Ascending aorta (tissue), 2 donors: ENCODE measurements at regions not wholly inside any gene's neighbourhood (a gene's known extent, or its start where the extent isn't known, plus 50 kb on each side); places are given as distances from the start of the nearest gene placed in this dataset.
"Not testable (repeated sequence)": the region's sequence is repeated elsewhere in the genome, so short reads cannot be mapped to it uniquely, and the experiment has no call there.

Experiments used
- DNase-seq, 2 donors: peaks; one replicate each; pipeline ENCODE4 v3.0.0-alpha.2; 2019; ENCODE audit warnings: low spot score in 2 of 2
- H3K27ac ChIP-seq, 2 donors: fragments of 200-600 bp; sonication (generic); one replicate each; pipeline ENCODE4 v1.5.1; 2016 to 2017; ENCODE audit warnings: mild to moderate bottlenecking in 1 of 2
- H3K27me3 ChIP-seq: fragments of 200-600 bp; sonication (generic); one replicate; pipeline ENCODE4 v1.5.1; 2017
- H3K36me3 ChIP-seq, 2 donors: fragments of 200-600 bp; sonication (generic); one replicate each; pipeline ENCODE4 v1.5.1; 2016
- H3K4me1 ChIP-seq, 2 donors: fragments of 200-600 bp; sonication (generic); one replicate each; pipeline ENCODE4 v1.5.1; 2016 to 2017; ENCODE audit warnings: mild to moderate bottlenecking in 1 of 2
- H3K4me3 ChIP-seq, 2 donors: fragments of 200-600 bp; sonication (generic); one replicate each; pipeline ENCODE4 v1.5.1; 2016 to 2017; ENCODE audit warnings: mild to moderate bottlenecking in 1 of 2
- H3K9me3 ChIP-seq, 2 donors: fragments of 200-600 bp; sonication (generic); one replicate each; pipeline ENCODE4 v1.5.1; 2016
- CTCF ChIP-seq, 3 experiments: fragments of 200-600 bp in 2 of 3; fragments of 450-650 bp in 1 of 3; sonication (generic) in 2 of 3; IDR thresholded peaks; one replicate each; pipeline ENCODE4 v1.5.1; 2016 to 2019; ENCODE audit warnings: antibody characterized with exemption in 3 of 3, mild to moderate bottlenecking in 1 of 3, moderate library complexity in 1 of 3
- intact Hi-C: fragments of 100-400 bp; cut with DNase I; formaldehyde crosslinking; loops from one replicate; pipeline ENCODE4 v1.15.1; 2023

DNA sequence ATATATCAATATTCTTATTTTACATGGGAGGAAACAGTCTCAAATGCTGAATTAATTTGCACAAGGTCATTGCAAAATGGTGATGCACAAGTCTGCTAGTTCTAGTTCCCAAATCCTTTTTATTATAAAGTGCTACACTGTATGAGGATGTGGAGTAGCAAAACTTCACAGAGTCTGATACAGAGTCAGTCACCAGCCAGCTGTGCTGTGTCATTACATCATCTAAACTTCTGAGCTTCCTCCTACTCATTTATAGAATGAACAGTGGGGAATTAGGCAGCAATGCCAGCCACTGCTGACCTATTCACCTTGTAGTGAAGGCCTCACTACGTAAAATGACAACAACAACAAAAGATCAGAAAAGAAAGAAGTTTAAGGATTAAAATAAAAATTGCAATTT lies 357.8 kb downstream of the TMEM167A start:
- DNase-seq, result no peak
- Histone ChIP-seq H3K9me3 (no peaks in the 10 kb centered on the region), H3K27me3 (no peaks in the 10 kb centered on the region), H3K4me3 (no peak overlapping the region), H3K4me1 (peaks cover 0 to 3% of the 10 kb centered on the region in 2 donors), H3K27ac (no peak overlapping the region), H3K36me3 (no peaks in the 10 kb centered on the region)
- intact Hi-C loops, result no loop called here
- TF ChIP-seq CTCF (IDR thresholded peaks at IDR 0.05), result no peak

DNA sequence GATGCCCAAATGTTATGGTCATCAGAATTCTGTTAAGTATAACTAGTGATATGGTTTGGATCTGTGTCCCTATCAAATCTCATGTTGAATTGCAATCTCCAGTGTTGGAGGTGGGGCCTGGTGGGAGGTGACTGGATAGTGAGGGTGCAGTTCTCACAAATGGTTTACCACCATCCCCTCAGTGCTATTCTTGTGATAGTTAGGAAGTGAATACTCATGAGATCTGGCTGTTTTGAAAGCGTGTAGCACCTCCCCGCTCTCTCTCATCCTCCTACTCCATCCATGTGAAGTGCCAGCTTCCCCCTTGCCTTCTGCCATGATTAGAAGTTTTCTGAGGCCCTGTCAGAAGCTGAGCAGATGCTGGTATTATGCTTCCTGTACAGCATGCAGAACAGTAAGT lies 359.5 kb downstream of the TMEM167A start:
- Histone ChIP-seq H3K36me3 (no peaks in the 10 kb centered on the region), H3K9me3 (no peaks in the 10 kb centered on the region), H3K4me3 (no peak overlapping the region), H3K4me1 (peaks cover 0 to 3% of the 10 kb centered on the region in 2 donors), H3K27me3 (no peaks in the 10 kb centered on the region), H3K27ac (no peak overlapping the region)
- TF ChIP-seq CTCF (IDR thresholded peaks at IDR 0.05), result no peak
- no peak for DNase-seq
- intact Hi-C loops, result no loop called here

DNA sequence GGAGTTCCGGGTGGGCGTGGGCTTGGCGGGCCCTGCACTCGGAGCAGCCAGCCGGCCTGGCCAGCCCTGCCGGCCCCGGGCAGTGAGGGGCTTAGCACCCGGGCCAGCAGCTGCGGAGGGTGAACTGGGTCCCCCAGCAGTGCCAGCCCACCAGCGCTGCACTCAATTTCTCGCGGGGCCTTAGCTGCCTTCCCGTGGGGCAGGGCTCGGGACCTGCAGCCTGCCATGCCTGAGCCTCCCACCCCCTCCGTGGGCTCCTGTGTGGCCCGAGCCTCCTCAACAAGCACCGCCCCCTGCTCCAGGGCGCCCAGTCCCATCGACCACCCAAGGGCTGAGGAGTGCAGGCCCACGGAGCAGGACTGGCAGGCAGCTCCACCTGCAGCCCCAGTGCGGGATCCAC lies 362.5 kb downstream of the TMEM167A start:
- H3K27ac ChIP-seq, H3K36me3 ChIP-seq, DNase-seq, intact Hi-C loops, H3K4me3 ChIP-seq, H3K9me3 ChIP-seq, H3K27me3 ChIP-seq, H3K4me1 ChIP-seq: not testable (repeated sequence)

DNA sequence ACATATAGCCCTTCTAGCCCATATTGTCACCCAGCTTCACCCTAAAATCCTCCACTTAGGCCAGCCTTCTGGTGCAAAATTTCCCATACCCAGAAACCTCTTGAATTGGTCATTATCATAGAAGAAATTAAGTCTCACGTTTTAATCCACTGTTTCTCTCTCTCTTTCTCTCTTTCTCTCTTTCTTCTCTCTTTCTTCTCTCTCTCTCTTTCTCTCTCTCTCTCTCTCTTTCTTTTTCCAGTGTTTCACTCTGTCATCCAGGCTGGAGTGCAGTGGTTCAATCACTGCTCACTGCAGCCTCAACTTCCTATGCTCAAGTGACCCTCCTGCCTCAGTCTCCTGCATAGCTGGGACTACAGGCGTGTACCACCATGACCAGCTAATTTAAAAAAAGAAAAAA lies 363.4 kb downstream of the TMEM167A start:
- intact Hi-C loops, result no loop called here
- no peak overlapping the region for H3K4me3 ChIP-seq
- no peaks in the 10 kb centered on the region for H3K9me3 ChIP-seq
- no peaks in the 10 kb centered on the region for H3K27me3 ChIP-seq
- TF ChIP-seq CTCF (IDR thresholded peaks at IDR 0.05), result no peak
- DNase-seq, result no peak
- H3K27ac ChIP-seq, result no peak overlapping the region
- H3K36me3 ChIP-seq, result no peaks in the 10 kb centered on the region
- H3K4me1 ChIP-seq, result no peaks in the 10 kb centered on the region

GRCh38 chr5:82707741-82708140 lies 369.5 kb downstream of the TMEM167A start:
- Histone ChIP-seq H3K27me3 (no peaks in the 10 kb centered on the region), H3K9me3 (no peaks in the 10 kb centered on the region), H3K4me3 (no peak overlapping the region), H3K27ac (no peak overlapping the region), H3K4me1 (no peaks in the 10 kb centered on the region), H3K36me3 (no peaks in the 10 kb centered on the region)
- intact Hi-C loops, result no loop called here
- no peak for DNase-seq
- no peak for TF ChIP-seq CTCF (IDR thresholded peaks at IDR 0.05)

DNA sequence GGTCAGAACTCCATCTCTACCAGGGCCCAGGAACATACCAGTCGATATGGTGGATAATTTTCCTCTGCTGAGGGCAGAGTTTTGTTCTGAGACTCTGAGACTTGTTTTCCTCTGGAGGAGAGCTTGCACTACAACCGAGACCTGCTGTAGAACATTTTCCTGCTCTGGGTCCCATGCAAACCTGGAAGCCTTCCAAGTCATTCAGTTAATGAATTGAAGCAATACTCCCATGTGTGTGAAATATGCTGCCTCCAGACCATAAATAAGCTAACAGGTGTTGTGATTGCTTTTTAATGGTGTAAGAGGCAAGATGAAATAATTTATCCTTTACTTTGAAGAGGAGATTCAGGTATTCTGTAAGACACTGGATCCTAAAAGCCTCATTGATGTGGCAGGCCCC lies 372.8 kb downstream of the TMEM167A start:
- no peak overlapping the region for H3K4me3 ChIP-seq
- no peaks in the 10 kb centered on the region for H3K27me3 ChIP-seq
- intact Hi-C loops, result no loop called here
- DNase-seq, result no peak
- no peak for TF ChIP-seq CTCF (IDR thresholded peaks at IDR 0.05)
- peaks cover 0 to 5% of the 10 kb centered on the region in 2 donors for H3K4me1 ChIP-seq
- no peaks in the 10 kb centered on the region for H3K9me3 ChIP-seq
- H3K27ac ChIP-seq, result no peak overlapping the region
- no peaks in the 10 kb centered on the region for H3K36me3 ChIP-seq
